KMS-11 (cell line): ENCODE measurements at regions not wholly inside any gene's neighbourhood (a gene's known extent, or its start where the extent isn't known, plus 50 kb on each side); places are given as distances from the start of the nearest gene placed in this dataset.

Source experiments
- H2AFZ ChIP-seq: fragments of 200-600 bp; sonication (generic); 2 replicates; pipeline ENCODE4 v1.6.1; 2016; ENCODE audit warnings: antibody characterized with exemption, mixed run types, low read depth
- H3K27ac ChIP-seq: fragments of 200-600 bp; sonication (generic); 2 replicates; pipeline ENCODE4 v1.6.1; 2016; ENCODE audit warnings: mild to moderate bottlenecking, mixed run types
- H3K27me3 ChIP-seq: fragments of 200-600 bp; sonication (generic); 2 replicates; pipeline ENCODE4 v1.6.1; 2017; ENCODE audit warnings: mild to moderate bottlenecking, low read depth, mixed run types, moderate library complexity; ENCODE audit not compliant: insufficient read depth
- H3K36me3 ChIP-seq: fragments of 200-600 bp; sonication (generic); 2 replicates; pipeline ENCODE4 v1.6.1; 2017; ENCODE audit warnings: mild to moderate bottlenecking, mixed run types; ENCODE audit not compliant: insufficient read depth
- H3K4me1 ChIP-seq: fragments of 200-600 bp; sonication (generic); 2 replicates; pipeline ENCODE4 v1.6.1; 2016; ENCODE audit warnings: mild to moderate bottlenecking, low read depth, mixed run types; ENCODE audit not compliant: poor library complexity, severe bottlenecking
- H3K4me2 ChIP-seq: fragments of 200-600 bp; sonication (generic); 2 replicates; pipeline ENCODE4 v1.7.0; 2016; ENCODE audit warnings: mild to moderate bottlenecking, mixed run types
- H3K4me3 ChIP-seq: fragments of 200-600 bp; sonication (generic); IDR thresholded peaks from 2 replicates; pipeline ENCODE4 v1.6.1; 2017; ENCODE audit warnings: low read depth, low read length, mixed read lengths; ENCODE audit not compliant: insufficient read depth
- H3K79me2 ChIP-seq: fragments of 200-600 bp; sonication (generic); 2 replicates; pipeline ENCODE4 v1.6.1; 2016; ENCODE audit warnings: low read depth, mixed run types; ENCODE audit not compliant: insufficient read depth
- H3K9ac ChIP-seq: fragments of 200-600 bp; sonication (generic); 2 replicates; pipeline ENCODE4 v1.6.1; 2016; ENCODE audit warnings: mild to moderate bottlenecking, mixed run types
- H4K20me1 ChIP-seq: fragments of 200-600 bp; sonication (generic); 2 replicates; pipeline ENCODE4 v1.6.1; 2016; ENCODE audit warnings: mild to moderate bottlenecking, mixed run types; ENCODE audit not compliant: insufficient read depth
- CTCF ChIP-seq: fragments of 200-600 bp; sonication (generic); conservative IDR thresholded peaks from 2 replicates; pipeline ENCODE4 v1.6.1; 2017; ENCODE audit warnings: low read depth, mild to moderate bottlenecking, antibody characterized with exemption, low read length, moderate library complexity, mixed read lengths

- Histone ChIP-seq H3K4me3 (no peak overlapping the region), H3K4me1 (no peaks in the 10 kb centered on the region), H2AFZ (no peak overlapping the region), H3K27me3 (no peaks in the 10 kb centered on the region), H3K27ac (no peak overlapping the region), H3K4me2 (no peak overlapping the region), H4K20me1 (no peaks in the 10 kb centered on the region), H3K9ac (no peak overlapping the region), H3K79me2 (no peaks in the 10 kb centered on the region), H3K36me3 (no peaks in the 10 kb centered on the region)
- TF ChIP-seq CTCF = no peak
Observed at GRCh38 chr12:20096430-20096829, 271.9 kb upstream of the PDE3A start.

- Histone ChIP-seq H4K20me1 (no peaks in the 10 kb centered on the region), H3K4me3 (no peak overlapping the region), H3K9ac (no peak overlapping the region), H3K79me2 (no peaks in the 10 kb centered on the region), H3K4me2 (no peak overlapping the region), H3K27me3 (no peaks in the 10 kb centered on the region), H2AFZ (no peak overlapping the region), H3K36me3 (no peaks in the 10 kb centered on the region), H3K4me1 (no peaks in the 10 kb centered on the region), H3K27ac (no peak overlapping the region)
- TF ChIP-seq CTCF = no peak
Observed at GRCh38 chr12:20097626-20098025, 270.7 kb upstream of the PDE3A start.

GRCh38 chr12:20099395-20100183, 268.7 kb upstream of the PDE3A start:
- Histone ChIP-seq H3K27me3 (no peaks in the 10 kb centered on the region), H3K4me2 (no peak overlapping the region), H3K36me3 (no peaks in the 10 kb centered on the region), H2AFZ (no peak overlapping the region), H4K20me1 (no peaks in the 10 kb centered on the region), H3K27ac (no peak overlapping the region), H3K4me1 (no peaks in the 10 kb centered on the region), H3K4me3 (no peak overlapping the region), H3K79me2 (no peaks in the 10 kb centered on the region), H3K9ac (no peak overlapping the region)
- TF ChIP-seq CTCF = no peak

- Histone ChIP-seq H3K4me1 (no peaks in the 10 kb centered on the region), H3K4me2 (no peak overlapping the region), H3K27ac (no peak overlapping the region), H2AFZ (no peak overlapping the region), H3K4me3 (no peak overlapping the region), H3K36me3 (no peaks in the 10 kb centered on the region), H3K79me2 (no peaks in the 10 kb centered on the region), H3K27me3 (no peaks in the 10 kb centered on the region), H4K20me1 (no peaks in the 10 kb centered on the region), H3K9ac (no peak overlapping the region)
- TF ChIP-seq CTCF = no peak
Observed at GRCh38 chr12:20101046-20101445, 267.3 kb upstream of the PDE3A start.
